Tibial nerve (tissue), 3 donors: ENCODE measurements at regions not wholly inside any gene's neighbourhood (a gene's known extent, or its start where the extent isn't known, plus 50 kb on each side); places are given as distances from the start of the nearest gene placed in this dataset.

Experiments
- POLR2A ChIP-seq, 2 donors: fragments of 450-650 bp; IDR thresholded peaks; one replicate each; pipeline ENCODE4 v1.6.1; 2017; ENCODE audit warnings: antibody characterized with exemption in 2 of 2, mild to moderate bottlenecking in 2 of 2, moderate library complexity in 2 of 2
- TF ChIP-seq, protein P1 (sequence below), 5 experiments: fragments of 200-600 bp in 3 of 5; fragments of 450-650 bp in 2 of 5; sonication (generic) in 3 of 5; IDR thresholded peaks; one replicate each; pipeline ENCODE4 v1.5.1; 2016 to 2019; ENCODE audit warnings: antibody characterized with exemption in 5 of 5, mild to moderate bottlenecking in 3 of 5, moderate library complexity in 2 of 5

DNA sequence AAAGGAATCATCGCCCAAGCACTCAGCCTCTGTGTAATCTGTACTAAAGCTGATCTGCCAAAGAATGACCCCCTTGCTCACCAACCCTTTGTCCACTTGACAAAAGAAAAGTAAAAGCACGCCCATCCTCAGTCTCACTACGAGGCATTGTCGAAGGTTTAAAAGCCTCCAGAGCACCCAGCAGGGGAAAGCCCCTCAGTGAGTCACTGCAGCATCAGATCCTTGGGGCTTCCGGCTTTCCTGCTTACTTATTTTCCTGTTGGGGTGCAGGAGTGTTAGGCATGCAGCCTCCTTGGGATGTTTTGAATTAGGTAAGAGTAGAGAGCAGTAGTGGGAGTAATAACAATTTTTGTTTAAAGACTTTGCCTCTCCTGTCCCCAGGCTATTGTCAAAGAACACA lies 216.1 kb downstream of the MTHFS start:
- no peak for TF ChIP-seq POLR2A (IDR thresholded peaks at IDR 0.05)
- TF ChIP-seq, protein P1, sequence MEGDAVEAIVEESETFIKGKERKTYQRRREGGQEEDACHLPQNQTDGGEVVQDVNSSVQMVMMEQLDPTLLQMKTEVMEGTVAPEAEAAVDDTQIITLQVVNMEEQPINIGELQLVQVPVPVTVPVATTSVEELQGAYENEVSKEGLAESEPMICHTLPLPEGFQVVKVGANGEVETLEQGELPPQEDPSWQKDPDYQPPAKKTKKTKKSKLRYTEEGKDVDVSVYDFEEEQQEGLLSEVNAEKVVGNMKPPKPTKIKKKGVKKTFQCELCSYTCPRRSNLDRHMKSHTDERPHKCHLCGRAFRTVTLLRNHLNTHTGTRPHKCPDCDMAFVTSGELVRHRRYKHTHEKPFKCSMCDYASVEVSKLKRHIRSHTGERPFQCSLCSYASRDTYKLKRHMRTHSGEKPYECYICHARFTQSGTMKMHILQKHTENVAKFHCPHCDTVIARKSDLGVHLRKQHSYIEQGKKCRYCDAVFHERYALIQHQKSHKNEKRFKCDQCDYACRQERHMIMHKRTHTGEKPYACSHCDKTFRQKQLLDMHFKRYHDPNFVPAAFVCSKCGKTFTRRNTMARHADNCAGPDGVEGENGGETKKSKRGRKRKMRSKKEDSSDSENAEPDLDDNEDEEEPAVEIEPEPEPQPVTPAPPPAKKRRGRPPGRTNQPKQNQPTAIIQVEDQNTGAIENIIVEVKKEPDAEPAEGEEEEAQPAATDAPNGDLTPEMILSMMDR (IDR thresholded peaks at IDR 0.05): no peak
